ENCODE measurements at regions not wholly inside any gene's neighbourhood (a gene's known extent, or its start where the extent isn't known, plus 50 kb on each side); places are given as distances from the start of the nearest gene placed in this dataset.

GRCh38 chr15:93855181-93855826 is 376.1 kb upstream of the MCTP2 start:
- H3K36me3 ChIP-seq (ENCODE audit: control insufficient read depth, insufficient read depth, low read length): no peaks in the 10 kb centered on the region
- FAIRE-seq: no peak
- CTCF ChIA-PET (ENCODE audit: low intra/inter-chr PET ratio): no interaction called here
- TF ChIP-seq ZNF592 (IDR thresholded peaks at IDR 0.05): no peak
- TF ChIP-seq RBM14 (IDR thresholded peaks at IDR 0.05; ENCODE audit: borderline replicate concordance, insufficient read depth, low read depth, low read length): no peak
- TF ChIP-seq ZMIZ1 (IDR thresholded peaks at IDR 0.05; ENCODE audit: low read depth in 2 of 2, low read length in 2 of 2): no peak
- no peak for TF ChIP-seq TOE1 (IDR thresholded peaks at IDR 0.05; ENCODE audit: borderline replicate concordance)
- no peak for TF ChIP-seq TOE1 (CRISPR knock-in tag; IDR thresholded peaks at IDR 0.05; ENCODE audit: borderline replicate concordance, low read depth)
- no peak for TF ChIP-seq ETV1 (tag; conservative IDR thresholded peaks at IDR 0.05; ENCODE audit: low read depth)
- TF ChIP-seq ZHX1 (conservative IDR thresholded peaks at IDR 0.05; ENCODE audit: low read length): no peak
- no peak for TF ChIP-seq RBM39 (optimal IDR thresholded peaks at IDR 0.05; ENCODE audit: low read depth, low read length)
- TF ChIP-seq CGGBP1 (CRISPR knock-in tag; IDR thresholded peaks at IDR 0.05): no peak
- TF ChIP-seq NFXL1 (CRISPR knock-in tag; IDR thresholded peaks at IDR 0.05): no peak
- TF ChIP-seq HDAC6 (IDR thresholded peaks at IDR 0.05; ENCODE audit: low read depth, low read length): no peak

More at GRCh38 chr15:93855181-93855826, 376.1 kb upstream of the MCTP2 start:
- no TSS peak for BruUV-seq (replicated peaks)
- ATAC-seq (no peak), DNase-seq (ENCODE audit: extremely low read depth in 1 of 4, low spot score in 3 of 4) (no peak)
- H3K4me3 ChIP-seq: no peak overlapping the region
- no peaks in the 10 kb centered on the region for H4K20me1 ChIP-seq (replicated peaks; ENCODE audit: control insufficient read depth, insufficient read depth, low read length)
- H3K4me1 ChIP-seq (replicated peaks in 1 of 2; ENCODE audit: control insufficient read depth in 2 of 2, insufficient read depth in 2 of 2, low read length in 2 of 2): no peaks in the 10 kb centered on the region
- 2% methylated on average over 4 of the region's 4 CpGs for WGBS (ENCODE audit: insufficient coverage, low coverage, missing lambda C conversion rate)
- no peak overlapping the region for H3K9ac ChIP-seq (ENCODE audit: insufficient read depth in 1 of 2, low read depth in 2 of 2, low read length in 2 of 2)
- in situ Hi-C loops (cut with MboI) (no loop called here), intact Hi-C loops (cut with micrococcal nuclease) (no loop called here)
- no peaks in the 10 kb centered on the region for H3K79me2 ChIP-seq (ENCODE audit: control insufficient read depth, insufficient read depth, low read length)
- no peaks in the 10 kb centered on the region; the same call in 1 of the 2 replicates for H3K9me3 ChIP-seq (replicated peaks; ENCODE audit: control insufficient read depth, insufficient read depth, low read depth, low read length)
- H3K4me2 ChIP-seq (ENCODE audit: insufficient read depth, low read length): no peak overlapping the region
- H2AFZ ChIP-seq (ENCODE audit: low read depth, low read length): no peak overlapping the region
- H3K27me3 ChIP-seq (ENCODE audit: control insufficient read depth in 2 of 2, insufficient read depth in 2 of 2, low read length in 2 of 2): no peaks in the 10 kb centered on the region
- POLR2A ChIA-PET: no interaction called here
- H3K9me1 ChIP-seq (ENCODE audit: control insufficient read depth, insufficient read depth, low read length): no peaks in the 10 kb centered on the region
- no peak overlapping the region for H3K27ac ChIP-seq (ENCODE audit: extremely low read depth, low read depth, low read length)

All from K562 (cell line).